Breast epithelium (tissue), 3 donors: ENCODE measurements at regions not wholly inside any gene's neighbourhood (a gene's known extent, or its start where the extent isn't known, plus 50 kb on each side); places are given as distances from the start of the nearest gene placed in this dataset.

Source experiments
- POLR2AphosphoS5 ChIP-seq, 3 donors: sonication (generic); formaldehyde crosslinking; IDR thresholded peaks; one replicate each; pipeline ENCODE4 v1.6.1; 2017; ENCODE audit warnings: antibody characterized with exemption in 3 of 3
- TF ChIP-seq, protein P1 (sequence below), 3 donors: fragments of 450-650 bp; IDR thresholded peaks; one replicate each; pipeline ENCODE4 v1.5.1; 2016 to 2017; ENCODE audit warnings: antibody characterized with exemption in 3 of 3, mild to moderate bottlenecking in 3 of 3, moderate library complexity in 3 of 3

DNA sequence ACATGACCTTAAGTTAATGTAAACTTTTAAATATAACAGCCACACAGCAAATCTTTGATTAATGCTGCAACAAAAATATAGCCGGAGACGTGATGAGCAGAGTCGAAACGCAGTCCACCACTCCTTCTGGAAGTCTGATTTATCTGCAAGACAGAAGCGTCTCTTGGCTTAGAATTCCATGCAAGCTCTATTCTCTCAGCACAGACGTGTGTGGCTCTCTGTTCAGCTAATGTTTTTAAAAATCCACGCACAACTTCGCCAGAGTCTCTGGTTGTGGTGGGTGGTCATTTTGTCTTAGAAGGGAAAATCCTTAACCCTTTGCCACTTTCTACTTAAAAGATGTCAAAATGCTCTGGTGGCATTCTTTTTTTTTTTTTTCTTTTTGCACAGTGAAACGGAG, 438.0 kb upstream of the MGMT start:
- TF ChIP-seq, protein P1, sequence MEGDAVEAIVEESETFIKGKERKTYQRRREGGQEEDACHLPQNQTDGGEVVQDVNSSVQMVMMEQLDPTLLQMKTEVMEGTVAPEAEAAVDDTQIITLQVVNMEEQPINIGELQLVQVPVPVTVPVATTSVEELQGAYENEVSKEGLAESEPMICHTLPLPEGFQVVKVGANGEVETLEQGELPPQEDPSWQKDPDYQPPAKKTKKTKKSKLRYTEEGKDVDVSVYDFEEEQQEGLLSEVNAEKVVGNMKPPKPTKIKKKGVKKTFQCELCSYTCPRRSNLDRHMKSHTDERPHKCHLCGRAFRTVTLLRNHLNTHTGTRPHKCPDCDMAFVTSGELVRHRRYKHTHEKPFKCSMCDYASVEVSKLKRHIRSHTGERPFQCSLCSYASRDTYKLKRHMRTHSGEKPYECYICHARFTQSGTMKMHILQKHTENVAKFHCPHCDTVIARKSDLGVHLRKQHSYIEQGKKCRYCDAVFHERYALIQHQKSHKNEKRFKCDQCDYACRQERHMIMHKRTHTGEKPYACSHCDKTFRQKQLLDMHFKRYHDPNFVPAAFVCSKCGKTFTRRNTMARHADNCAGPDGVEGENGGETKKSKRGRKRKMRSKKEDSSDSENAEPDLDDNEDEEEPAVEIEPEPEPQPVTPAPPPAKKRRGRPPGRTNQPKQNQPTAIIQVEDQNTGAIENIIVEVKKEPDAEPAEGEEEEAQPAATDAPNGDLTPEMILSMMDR (IDR thresholded peaks at IDR 0.05): no peak
- TF ChIP-seq POLR2AphosphoS5 (IDR thresholded peaks at IDR 0.05): no peak
